Astrocyte (in vitro differentiated cells and primary cell): ENCODE measurements at regions not wholly inside any gene's neighbourhood (a gene's known extent, or its start where the extent isn't known, plus 50 kb on each side); places are given as distances from the start of the nearest gene placed in this dataset.

ENCODE experiments used
- EZH2 ChIP-seq: IDR thresholded peaks from 2 replicates; pipeline ENCODE4 v1.6.1; 2012; ENCODE audit warnings: mild to moderate bottlenecking, low read length, inconsistent platforms; ENCODE audit not compliant: insufficient read depth
- TF ChIP-seq, protein P1 (sequence below): IDR thresholded peaks from 2 replicates; pipeline ENCODE4 v1.5.1; 2011; ENCODE audit warnings: low read depth, mild to moderate bottlenecking, inconsistent platforms, low read length, moderate library complexity; ENCODE audit not compliant: insufficient read depth

DNA sequence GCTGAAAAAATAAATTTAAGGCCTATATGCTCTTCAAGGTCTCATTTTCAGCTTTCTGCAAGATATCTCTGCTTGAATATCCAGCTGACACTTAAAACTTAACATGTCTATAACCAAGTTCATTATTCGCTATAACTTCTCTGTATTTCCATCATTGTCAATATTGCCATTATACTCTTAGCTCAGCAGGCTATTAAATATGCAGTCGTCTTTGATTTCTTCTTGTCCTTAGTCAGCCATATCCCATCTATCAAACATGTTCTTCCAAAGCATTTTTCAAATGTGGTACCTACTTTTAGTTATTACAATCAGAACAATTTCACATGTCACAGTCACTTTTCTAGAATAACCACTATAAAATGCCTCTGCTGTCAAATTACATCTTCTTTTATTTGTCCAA, 1364.1 kb downstream of the ARAP2 start:
- TF ChIP-seq, protein P1, sequence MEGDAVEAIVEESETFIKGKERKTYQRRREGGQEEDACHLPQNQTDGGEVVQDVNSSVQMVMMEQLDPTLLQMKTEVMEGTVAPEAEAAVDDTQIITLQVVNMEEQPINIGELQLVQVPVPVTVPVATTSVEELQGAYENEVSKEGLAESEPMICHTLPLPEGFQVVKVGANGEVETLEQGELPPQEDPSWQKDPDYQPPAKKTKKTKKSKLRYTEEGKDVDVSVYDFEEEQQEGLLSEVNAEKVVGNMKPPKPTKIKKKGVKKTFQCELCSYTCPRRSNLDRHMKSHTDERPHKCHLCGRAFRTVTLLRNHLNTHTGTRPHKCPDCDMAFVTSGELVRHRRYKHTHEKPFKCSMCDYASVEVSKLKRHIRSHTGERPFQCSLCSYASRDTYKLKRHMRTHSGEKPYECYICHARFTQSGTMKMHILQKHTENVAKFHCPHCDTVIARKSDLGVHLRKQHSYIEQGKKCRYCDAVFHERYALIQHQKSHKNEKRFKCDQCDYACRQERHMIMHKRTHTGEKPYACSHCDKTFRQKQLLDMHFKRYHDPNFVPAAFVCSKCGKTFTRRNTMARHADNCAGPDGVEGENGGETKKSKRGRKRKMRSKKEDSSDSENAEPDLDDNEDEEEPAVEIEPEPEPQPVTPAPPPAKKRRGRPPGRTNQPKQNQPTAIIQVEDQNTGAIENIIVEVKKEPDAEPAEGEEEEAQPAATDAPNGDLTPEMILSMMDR: no peak
- no peak for TF ChIP-seq EZH2
